ENCODE measurements at regions not wholly inside any gene's neighbourhood (a gene's known extent, or its start where the extent isn't known, plus 50 kb on each side); places are given as distances from the start of the nearest gene placed in this dataset.

GRCh38 chr20:62580733-62581132 is 61.6 kb upstream of the SLCO4A1 start:
- Histone ChIP-seq H3K4me1 (peaks cover 0 to 16% (median 0%) of the 10 kb centered on the region in 3 donors), H3K27ac (no peak overlapping the region), H3K27me3 (peaks cover 0 to 97% (median 19%) of the 10 kb centered on the region in 4 donors), H3K4me3 (no peak overlapping the region), H3K9me3 (no peaks in the 10 kb centered on the region), H3K36me3 (no peaks in the 10 kb centered on the region)
- TF ChIP-seq, protein P1, sequence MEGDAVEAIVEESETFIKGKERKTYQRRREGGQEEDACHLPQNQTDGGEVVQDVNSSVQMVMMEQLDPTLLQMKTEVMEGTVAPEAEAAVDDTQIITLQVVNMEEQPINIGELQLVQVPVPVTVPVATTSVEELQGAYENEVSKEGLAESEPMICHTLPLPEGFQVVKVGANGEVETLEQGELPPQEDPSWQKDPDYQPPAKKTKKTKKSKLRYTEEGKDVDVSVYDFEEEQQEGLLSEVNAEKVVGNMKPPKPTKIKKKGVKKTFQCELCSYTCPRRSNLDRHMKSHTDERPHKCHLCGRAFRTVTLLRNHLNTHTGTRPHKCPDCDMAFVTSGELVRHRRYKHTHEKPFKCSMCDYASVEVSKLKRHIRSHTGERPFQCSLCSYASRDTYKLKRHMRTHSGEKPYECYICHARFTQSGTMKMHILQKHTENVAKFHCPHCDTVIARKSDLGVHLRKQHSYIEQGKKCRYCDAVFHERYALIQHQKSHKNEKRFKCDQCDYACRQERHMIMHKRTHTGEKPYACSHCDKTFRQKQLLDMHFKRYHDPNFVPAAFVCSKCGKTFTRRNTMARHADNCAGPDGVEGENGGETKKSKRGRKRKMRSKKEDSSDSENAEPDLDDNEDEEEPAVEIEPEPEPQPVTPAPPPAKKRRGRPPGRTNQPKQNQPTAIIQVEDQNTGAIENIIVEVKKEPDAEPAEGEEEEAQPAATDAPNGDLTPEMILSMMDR (IDR thresholded peaks at IDR 0.05) = no peak
- no peak for TF ChIP-seq POLR2A (IDR thresholded peaks at IDR 0.05)
- intact Hi-C loops (cut with DNase I) = no loop called here
- no peak for DNase-seq
- WGBS, 2 donors = 25% methylated on average over 2 of the region's 12 CpGs; no CpG with 5 or more reads in 1 of the 2 donors

DNA sequence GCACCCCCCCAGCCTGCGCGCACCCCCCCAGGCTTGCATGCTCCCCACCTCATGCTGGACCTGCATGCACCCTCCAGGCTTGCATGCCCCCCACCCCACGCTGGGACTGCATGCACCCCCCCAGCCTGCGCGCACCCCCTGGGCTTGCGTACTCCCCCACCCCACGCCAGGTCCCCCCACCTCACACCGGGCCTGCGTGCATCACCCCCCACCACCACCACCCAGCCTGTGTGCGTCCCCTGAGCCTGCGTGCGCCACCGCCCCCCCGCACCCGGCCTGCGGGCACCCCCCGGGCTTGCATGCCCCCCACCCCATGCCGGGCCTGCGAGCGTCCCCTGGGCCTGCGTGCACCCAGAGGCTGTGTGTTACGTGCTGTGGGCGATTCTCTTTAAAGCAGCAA is 61.0 kb upstream of the SLCO4A1 start:
- peaks cover 0 to 97% (median 19%) of the 10 kb centered on the region in 4 donors for H3K27me3 ChIP-seq

GRCh38 chr20:62581806-62582205 is 60.5 kb upstream of the SLCO4A1 start:
- intact Hi-C loops (cut with DNase I) = no loop called here
- Histone ChIP-seq H3K36me3 (no peaks in the 10 kb centered on the region), H3K9me3 (no peaks in the 10 kb centered on the region), H3K4me3 (no peak overlapping the region), H3K27ac (no peak overlapping the region), H3K27me3 (peaks cover 0 to 97% (median 19%) of the 10 kb centered on the region in 4 donors), H3K4me1 (peaks cover 0 to 16% (median 0%) of the 10 kb centered on the region in 3 donors)
- no peak for DNase-seq
- WGBS, 2 donors = 11 to 12% methylated on average over 3 to 6 of the region's 16 CpGs
- TF ChIP-seq, protein P1 (IDR thresholded peaks at IDR 0.05) = no peak
- TF ChIP-seq POLR2A (IDR thresholded peaks at IDR 0.05) = no peak

More for the DNA sequence above, 61.0 kb upstream of the SLCO4A1 start:
- Histone ChIP-seq H3K4me3 (no peak overlapping the region), H3K36me3 (no peaks in the 10 kb centered on the region), H3K4me1 (peaks cover 0 to 16% (median 0%) of the 10 kb centered on the region in 3 donors), H3K9me3 (no peaks in the 10 kb centered on the region), H3K27ac (no peak overlapping the region)
- TF ChIP-seq, protein P1 (IDR thresholded peaks at IDR 0.05) = no peak
- TF ChIP-seq POLR2A (IDR thresholded peaks at IDR 0.05) = no peak
- intact Hi-C loops (cut with DNase I) = no loop called here
- DNase-seq = no peak
- WGBS, 2 donors = no CpG with 5 or more reads among the region's 23 CpGs

DNA sequence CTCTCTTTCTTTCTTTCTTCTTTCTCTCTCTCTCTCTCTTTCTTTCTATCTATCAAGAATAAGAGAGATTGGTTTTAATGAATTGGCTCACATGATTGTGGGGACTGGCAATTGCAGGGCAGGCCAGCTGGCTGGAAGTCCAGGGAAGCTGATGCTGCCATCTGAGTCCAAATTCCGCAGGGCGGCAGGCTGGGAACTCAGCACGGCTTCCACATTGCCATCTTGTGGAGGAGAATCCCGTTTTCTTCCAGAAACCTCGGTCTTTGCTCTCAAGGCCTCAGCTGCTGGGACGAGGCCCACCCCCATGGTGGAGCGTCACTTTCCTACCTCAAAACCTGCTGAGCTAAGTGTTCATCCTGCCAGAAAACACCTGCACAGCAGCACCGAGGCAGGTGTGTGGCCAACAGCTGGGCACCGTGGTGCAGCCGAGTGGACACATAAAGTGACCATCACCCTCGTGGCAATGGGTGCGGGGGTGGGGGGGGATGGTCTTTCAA is 58.8 kb upstream of the SLCO4A1 start:
- DNase-seq = no peak
- Histone ChIP-seq H3K9me3 (no peaks in the 10 kb centered on the region), H3K36me3 (no peaks in the 10 kb centered on the region), H3K27me3 (peaks cover 0 to 97% (median 14%) of the 10 kb centered on the region in 4 donors), H3K4me1 (peaks cover 0 to 24% (median 0%) of the 10 kb centered on the region in 3 donors), H3K27ac (no peak overlapping the region), H3K4me3 (no peak overlapping the region)
- TF ChIP-seq, protein P1 (IDR thresholded peaks at IDR 0.05) = no peak
- no peak for TF ChIP-seq POLR2A (IDR thresholded peaks at IDR 0.05)
- WGBS, 2 donors = 28 to 69% methylated on average over 5 to 11 of the region's 12 CpGs
- intact Hi-C loops (cut with DNase I) = no loop called here

DNA sequence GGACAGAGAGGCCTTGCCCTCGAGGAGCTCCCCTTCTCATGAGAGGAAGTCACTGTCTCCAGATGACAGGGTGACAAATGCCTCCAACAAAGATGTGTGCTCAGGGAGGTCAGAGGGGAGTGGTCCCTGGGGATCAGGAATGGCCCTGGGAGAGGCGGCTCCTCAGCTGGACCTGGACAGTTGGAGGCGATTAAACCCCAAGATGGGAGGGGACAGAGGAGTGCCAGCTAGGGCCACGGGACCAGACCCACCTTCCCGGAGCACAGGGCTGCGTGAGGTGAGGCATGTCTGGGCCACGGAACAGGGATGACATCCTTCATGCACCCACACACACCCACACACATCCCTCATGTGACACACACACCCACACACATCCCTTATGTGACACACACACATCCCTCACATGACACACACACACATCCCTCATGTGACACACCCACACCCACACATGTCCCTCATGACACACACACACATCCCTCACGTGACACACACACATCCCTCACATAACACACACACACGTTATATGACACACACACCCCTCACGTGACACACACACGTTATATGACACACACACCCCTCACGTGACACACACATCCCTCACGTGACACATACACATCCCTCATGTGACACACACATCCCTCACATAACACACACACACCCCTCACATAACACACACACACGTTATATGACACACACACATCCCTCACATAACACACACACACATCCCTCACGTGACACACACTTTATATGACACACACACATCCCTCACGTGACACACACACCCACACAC is 57.4 kb upstream of the SLCO4A1 start:
- Histone ChIP-seq H3K36me3 (no peaks in the 10 kb centered on the region), H3K4me3 (no peak overlapping the region), H3K4me1 (peaks cover 0 to 38% (median 7%) of the 10 kb centered on the region in 3 donors), H3K27ac (no peak overlapping the region), H3K9me3 (no peaks in the 10 kb centered on the region), H3K27me3 (peaks cover 0 to 98% (median 12%) of the 10 kb centered on the region in 4 donors)
- intact Hi-C loops (cut with DNase I) = no loop called here
- 55 to 60% methylated on average over 12 to 15 of the region's 16 CpGs for WGBS, 2 donors
- TF ChIP-seq, protein P1 (IDR thresholded peaks at IDR 0.05) = no peak
- TF ChIP-seq POLR2A (IDR thresholded peaks at IDR 0.05) = no peak
- no peak for DNase-seq

All from esophagus squamous epithelium (tissue), 5 donors.